HL-60 (cell line): ENCODE measurements at regions not wholly inside any gene's neighbourhood (a gene's known extent, or its start where the extent isn't known, plus 50 kb on each side); places are given as distances from the start of the nearest gene placed in this dataset.

ENCODE experiments used
- DNase-seq, 2 experiments: peaks; one replicate each; pipeline ENCODE4 v3.0.0-alpha.2; 2010 to 2020; ENCODE audit warnings: low read depth in 1 of 2, low spot score in 1 of 2
- H3K27ac ChIP-seq: fragments of 250-450 bp; sonication (Bioruptor Pico); replicated peaks from 2 replicates; pipeline ENCODE4 v1.5.1; 2020; ENCODE audit warnings: mild to moderate bottlenecking, moderate library complexity
- H3K27me3 ChIP-seq: fragments of 250-450 bp; sonication (Bioruptor Pico); 2 replicates; pipeline ENCODE4 v1.5.1; 2021; ENCODE audit warnings: mild to moderate bottlenecking, moderate library complexity; ENCODE audit not compliant: insufficient read depth, poor library complexity, severe bottlenecking
- H3K4me3 ChIP-seq: replicated peaks from 2 replicates; pipeline ENCODE4 v1.5.1; 2011; ENCODE audit warnings: mild to moderate bottlenecking, control low read depth, low read length; ENCODE audit not compliant: insufficient read depth
- CTCF ChIP-seq: IDR thresholded peaks from one replicate; pipeline ENCODE4 v1.5.1; 2011; ENCODE audit warnings: low read length, control low read depth, inconsistent platforms; ENCODE audit not compliant: insufficient read depth
- GABPA ChIP-seq: IDR thresholded peaks from 2 replicates; pipeline ENCODE4 v1.6.1; 2012; ENCODE audit warnings: low read depth
- POLR2AphosphoS5 ChIP-seq: IDR thresholded peaks from 2 replicates; pipeline ENCODE4 v1.6.1; 2012; ENCODE audit warnings: low read depth
- REST ChIP-seq: IDR thresholded peaks from 2 replicates; pipeline ENCODE4 v1.6.1; 2012; ENCODE audit warnings: low read depth; ENCODE audit not compliant: insufficient replicate concordance
- SPI1 ChIP-seq: IDR thresholded peaks from 2 replicates; pipeline ENCODE4 v1.6.1; 2012; ENCODE audit warnings: low read depth, mild to moderate bottlenecking, borderline replicate concordance

- no peak overlapping the region for H3K27ac ChIP-seq
These were observed 312.3 kb upstream of the PRR16 start for GRCh38 chr5:120151825-120152224.

GRCh38 chr5:120152472-120152871 is 311.6 kb upstream of the PRR16 start:
- H3K4me3 ChIP-seq, result no peak overlapping the region
- TF ChIP-seq POLR2AphosphoS5 (no peak), CTCF (no peak), REST (no peak), SPI1 (no peak)
- H3K27me3 ChIP-seq, result no peaks in the 10 kb centered on the region
- H3K27ac ChIP-seq, result no peak overlapping the region
- DNase-seq, result no peak

More at GRCh38 chr5:120151825-120152224, 312.3 kb upstream of the PRR16 start:
- DNase-seq, result no peak
- no peak for TF ChIP-seq POLR2AphosphoS5
- TF ChIP-seq SPI1, result no peak
- TF ChIP-seq GABPA, result no peak
- TF ChIP-seq CTCF, result no peak
- Histone ChIP-seq H3K27me3 (no peaks in the 10 kb centered on the region), H3K4me3 (no peak overlapping the region)

GRCh38 chr5:120152931-120153330 is 311.2 kb upstream of the PRR16 start:
- H3K27me3 ChIP-seq, result no peaks in the 10 kb centered on the region
- H3K4me3 ChIP-seq, result no peak overlapping the region
- no peak for DNase-seq
- no peak overlapping the region for H3K27ac ChIP-seq
- TF ChIP-seq GABPA, result no peak
- TF ChIP-seq SPI1, result no peak
- TF ChIP-seq POLR2AphosphoS5, result no peak
- TF ChIP-seq CTCF, result no peak
- no peak for TF ChIP-seq REST

GRCh38 chr5:120153551-120153950 is 310.5 kb upstream of the PRR16 start:
- TF ChIP-seq CTCF (no peak), GABPA (no peak), REST (no peak), POLR2AphosphoS5 (no peak), SPI1 (no peak)
- DNase-seq, result no peak

More at GRCh38 chr5:120153551-120153950, 310.5 kb upstream of the PRR16 start:
- H3K27ac ChIP-seq, result no peak overlapping the region
- no peaks in the 10 kb centered on the region for H3K27me3 ChIP-seq
- no peak overlapping the region for H3K4me3 ChIP-seq
